Activated naive CD8-positive, alpha-beta T cell treated with anti-CD3 and anti-CD28 coated beads, Interleukin-2, amount 10 ng/mL, durations not matched to agents 7 days and 5 days (primary cell): ENCODE measurements at regions not wholly inside any gene's neighbourhood (a gene's known extent, or its start where the extent isn't known, plus 50 kb on each side); places are given as distances from the start of the nearest gene placed in this dataset.

Source experiments
- ATAC-seq: fragments of 150-1000 bp; cut with Tn5 transposase; one replicate; pipeline ENCODE4 v1.10.0; 2021; ENCODE audit warnings: low read depth, moderate library complexity
- POLR2A ChIA-PET: fragments of 350-600 bp; sonication (Branson Sonifier 250); formaldehyde crosslinking; loops from one replicate; lab custom pipeline; 2021; ENCODE audit warnings: antibody characterized with exemption; lab: Charles Lee
- DNase-seq: peaks from one replicate; pipeline ENCODE4 v3.0.0; 2021
- H3K27ac Mint-ChIP-seq: one replicate; pipeline ENCODE4 v1.8.0; 2022; ENCODE audit warnings: mild to moderate bottlenecking, mixed read lengths
- H3K27me3 Mint-ChIP-seq: one replicate; pipeline ENCODE4 v1.8.0; 2022; ENCODE audit warnings: mild to moderate bottlenecking, moderate library complexity, mixed read lengths
- H3K36me3 Mint-ChIP-seq: one replicate; pipeline ENCODE4 v1.8.0; 2021; ENCODE audit warnings: mild to moderate bottlenecking, mixed read lengths
- H3K4me1 Mint-ChIP-seq: one replicate; pipeline ENCODE4 v1.8.0; 2021; ENCODE audit warnings: mixed read lengths
- H3K4me3 Mint-ChIP-seq: one replicate; pipeline ENCODE4 v1.8.0; 2022; ENCODE audit warnings: mild to moderate bottlenecking, moderate library complexity, mixed read lengths
- H3K9me3 Mint-ChIP-seq: one replicate; pipeline ENCODE4 v1.8.0; 2021; ENCODE audit warnings: mixed read lengths

DNA sequence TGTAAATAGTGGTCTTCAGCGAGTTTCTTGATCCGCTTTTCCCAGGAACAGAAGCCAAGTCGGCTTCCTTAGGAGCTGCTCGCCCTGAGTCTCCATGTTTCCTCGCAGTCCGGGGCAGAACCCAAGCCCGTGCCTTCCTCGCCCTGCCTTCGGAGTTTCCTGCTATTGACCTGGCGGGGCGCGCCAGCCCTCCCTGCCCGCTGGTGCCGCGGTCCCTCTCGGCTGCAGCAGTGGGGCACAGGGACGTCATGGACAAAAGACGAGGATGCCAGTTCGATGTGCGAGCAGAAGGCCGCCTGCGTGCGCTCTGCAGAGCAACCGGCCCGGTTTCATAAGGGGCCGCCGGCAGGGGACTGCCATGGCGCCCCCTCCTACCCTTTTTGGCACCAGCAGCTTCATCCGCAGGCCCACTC lies 156.6 kb downstream of the TM9SF2 start:
- Mint-ChIP-seq H3K36me3 (no peaks in the 10 kb centered on the region), H3K4me1 (peaks cover 31% of the 10 kb centered on the region), H3K27ac (peak overlapping the region; percentile 92), H3K9me3 (no peaks in the 10 kb centered on the region), H3K27me3 (peaks cover 10% of the 10 kb centered on the region), H3K4me3 (peak overlapping the region; percentile 65)
- ATAC-seq: peak; percentile 38
- peak; percentile 64 for DNase-seq
- POLR2A ChIA-PET: interaction anchor here (0.8 to 1.8 kb wide), 4 partner anchors 52 to 256 kb away, joined by 3 to 4 read pairs (median 4); no protein-coding TSS in a partner anchor

DNA sequence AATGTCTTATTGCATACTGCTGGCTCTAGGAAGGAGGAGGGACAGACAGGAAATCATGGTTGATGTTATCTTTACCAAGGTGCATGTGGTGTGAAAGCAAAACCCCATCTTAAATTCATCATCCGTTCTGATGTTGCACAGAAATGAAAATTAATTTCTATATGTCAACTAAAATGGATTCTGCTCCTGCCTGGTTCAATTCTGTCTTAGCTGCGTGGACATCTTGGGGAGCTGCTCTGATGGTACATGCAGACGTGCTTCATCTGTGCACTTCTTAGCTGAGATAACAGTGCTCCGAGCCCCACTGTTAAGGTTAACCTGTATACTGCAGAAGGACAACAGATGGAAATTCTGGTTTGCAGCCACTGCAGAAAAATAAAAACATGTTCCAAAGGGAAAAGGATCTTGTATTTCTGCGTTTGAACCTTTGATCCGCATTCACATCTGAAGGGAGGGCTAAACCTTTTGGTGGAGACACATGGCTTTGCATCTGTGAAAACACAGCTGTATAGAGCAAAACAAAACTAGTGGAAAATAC lies 155.6 kb downstream of the TM9SF2 start:
- Mint-ChIP-seq H3K36me3 (no peaks in the 10 kb centered on the region), H3K27me3 (peaks cover 6% of the 10 kb centered on the region), H3K4me3 (peak overlapping the region; percentile 65), H3K27ac (peak overlapping the region; percentile 92), H3K4me1 (peaks cover 31% of the 10 kb centered on the region), H3K9me3 (no peaks in the 10 kb centered on the region)
- ATAC-seq: peak; percentile 53
- peak; percentile 37 for DNase-seq
- POLR2A ChIA-PET: interaction anchor here (1.5 kb wide), 1 partner anchor 432 kb away, joined by 4 read pairs; the partner anchor contains the start of gene PCCA

DNA sequence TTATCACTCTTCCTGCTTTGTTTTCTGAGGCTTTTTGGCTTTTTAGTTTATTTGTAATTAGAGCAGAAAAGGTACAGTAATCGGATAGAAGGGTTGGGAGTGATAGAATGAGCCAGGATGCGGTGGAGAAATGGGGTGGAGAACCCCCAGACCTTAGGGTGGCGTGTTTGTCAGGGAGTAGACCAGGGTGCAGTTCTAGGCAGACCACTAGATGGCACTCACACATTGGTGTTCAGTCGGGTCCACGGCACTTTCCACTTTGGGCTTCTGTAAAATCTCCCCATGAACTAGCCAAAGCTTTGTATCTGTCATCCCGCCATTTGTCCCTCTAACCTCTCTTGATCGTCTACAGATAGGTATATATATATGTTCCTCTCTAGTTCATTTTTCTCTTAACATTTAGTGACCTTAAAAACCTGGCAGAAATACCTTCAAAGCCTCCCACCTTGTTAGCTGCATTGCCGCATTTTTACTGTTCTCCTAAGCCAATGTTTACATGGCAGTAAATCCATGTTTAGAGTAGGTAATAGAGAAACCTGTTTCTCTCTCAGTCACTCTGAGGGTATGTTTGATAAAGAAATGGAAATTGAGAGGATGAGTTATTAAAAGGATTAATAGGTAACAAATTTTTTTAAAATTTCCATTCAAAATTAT lies 154.9 kb downstream of the TM9SF2 start:
- DNase-seq: peak; percentile 73
- Mint-ChIP-seq H3K4me1 (peaks cover 31% of the 10 kb centered on the region), H3K4me3 (peak overlapping the region; percentile 65), H3K9me3 (no peaks in the 10 kb centered on the region), H3K36me3 (no peaks in the 10 kb centered on the region), H3K27ac (peak overlapping the region; percentile 92), H3K27me3 (peaks cover 2% of the 10 kb centered on the region)
- POLR2A ChIA-PET: interaction anchor here (0.6 to 1.5 kb wide), 2 partner anchors 44 to 433 kb away, joined by 3 to 4 read pairs; partner anchors contain the start of gene PCCA
- ATAC-seq: peak; percentile 37

DNA sequence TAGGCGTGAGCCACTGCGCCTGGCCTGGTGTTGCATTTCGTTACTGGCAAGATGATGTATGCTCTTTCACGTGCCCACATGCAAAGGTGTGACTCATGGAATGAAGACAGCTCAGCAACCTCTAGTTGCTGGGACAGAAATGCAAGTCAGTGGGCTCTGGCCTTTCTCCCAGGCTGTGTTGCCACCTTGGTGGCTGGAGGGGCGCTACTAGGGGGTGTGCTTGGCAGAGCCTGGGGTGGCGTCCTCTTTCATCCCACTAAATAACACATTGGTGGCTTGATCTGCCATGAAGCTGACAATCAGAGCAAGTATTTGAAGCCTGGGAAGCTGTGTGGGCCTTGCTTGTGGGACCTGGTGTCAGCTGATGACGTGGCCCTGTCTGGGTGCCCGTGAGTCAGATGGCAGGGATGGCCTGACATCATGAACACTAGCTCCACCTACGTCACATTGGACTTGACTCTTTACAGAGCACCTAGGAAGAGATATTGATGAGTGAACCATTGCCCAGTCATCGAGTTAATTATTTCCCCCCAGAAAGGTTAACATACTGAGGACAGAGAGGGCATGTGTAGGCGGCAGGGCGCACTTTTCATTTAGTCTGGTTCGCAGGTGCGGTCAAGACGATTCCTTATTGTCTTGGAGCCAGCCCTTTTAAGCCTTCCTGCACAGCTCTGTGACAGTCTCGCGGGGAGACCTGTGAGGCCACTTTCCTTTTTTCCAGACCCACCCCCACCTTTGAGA lies 154.2 kb downstream of the TM9SF2 start:
- H3K9me3 Mint-ChIP-seq: no peaks in the 10 kb centered on the region
- H3K27ac Mint-ChIP-seq: peak overlapping the region; percentile 92
- H3K27me3 Mint-ChIP-seq: peaks cover 2% of the 10 kb centered on the region
- H3K36me3 Mint-ChIP-seq: no peaks in the 10 kb centered on the region
- ATAC-seq: no peak
- peaks cover 32% of the 10 kb centered on the region for H3K4me1 Mint-ChIP-seq
- no peak for DNase-seq
- POLR2A ChIA-PET: interaction anchor here (0.6 to 1.5 kb wide), 2 partner anchors 44 to 433 kb away, joined by 3 to 4 read pairs; partner anchors contain the start of gene PCCA
- H3K4me3 Mint-ChIP-seq: peak overlapping the region; percentile 65

DNA sequence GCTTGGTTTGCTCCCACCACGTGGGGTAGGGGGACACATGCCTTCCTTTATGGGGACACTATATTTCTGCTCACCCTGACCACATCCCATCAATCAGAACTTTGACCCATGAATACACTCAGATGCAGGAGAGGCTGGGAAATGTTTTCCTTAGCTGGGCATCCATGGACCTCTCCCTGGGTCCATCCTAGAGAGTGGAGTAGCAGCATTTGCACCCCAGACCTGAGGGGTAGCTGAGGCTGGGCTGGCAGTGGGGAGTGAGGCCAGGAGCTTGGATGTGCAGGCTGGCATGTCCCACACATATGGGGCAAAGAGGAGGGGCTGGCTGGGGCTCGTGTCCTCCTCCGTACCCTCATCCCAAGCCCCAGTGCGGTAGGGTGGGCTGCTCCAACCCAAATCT lies 152.8 kb downstream of the TM9SF2 start:
- no peak for ATAC-seq
- no peak overlapping the region for H3K27ac Mint-ChIP-seq

DNA sequence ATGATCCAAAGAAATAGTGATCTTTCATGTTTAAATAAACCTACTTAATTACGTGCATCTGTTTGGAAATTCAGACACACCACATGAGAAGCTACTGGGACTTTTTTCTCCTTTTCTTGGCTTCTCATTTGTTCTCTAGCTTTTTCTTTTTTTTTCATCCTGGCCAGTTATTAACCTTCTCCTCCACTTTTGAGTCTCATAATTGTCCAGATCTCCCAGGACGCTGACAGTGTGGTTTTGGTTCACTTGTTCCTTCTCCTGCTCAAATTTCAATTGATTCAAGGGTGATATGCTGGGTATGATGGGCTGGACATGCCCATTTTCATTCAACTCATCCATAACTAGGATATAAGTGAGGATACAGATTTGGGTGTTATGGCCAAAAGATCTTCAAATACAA lies 152.3 kb downstream of the TM9SF2 start:
- no peaks in the 10 kb centered on the region for H3K27me3 Mint-ChIP-seq
- no peaks in the 10 kb centered on the region for H3K36me3 Mint-ChIP-seq
- H3K9me3 Mint-ChIP-seq: no peaks in the 10 kb centered on the region
- H3K27ac Mint-ChIP-seq: peak overlapping the region; percentile 22
- peaks cover 23% of the 10 kb centered on the region for H3K4me1 Mint-ChIP-seq
- POLR2A ChIA-PET: no interaction called here
- no peak overlapping the region for H3K4me3 Mint-ChIP-seq
- ATAC-seq (no peak), DNase-seq (no peak)

More for the DNA sequence above, 152.8 kb downstream of the TM9SF2 start:
- peaks cover 27% of the 10 kb centered on the region for H3K4me1 Mint-ChIP-seq
- no peak for DNase-seq
- no peaks in the 10 kb centered on the region for H3K27me3 Mint-ChIP-seq
- no peaks in the 10 kb centered on the region for H3K9me3 Mint-ChIP-seq
- no peak overlapping the region for H3K4me3 Mint-ChIP-seq
- H3K36me3 Mint-ChIP-seq: no peaks in the 10 kb centered on the region
- POLR2A ChIA-PET: no interaction called here

DNA sequence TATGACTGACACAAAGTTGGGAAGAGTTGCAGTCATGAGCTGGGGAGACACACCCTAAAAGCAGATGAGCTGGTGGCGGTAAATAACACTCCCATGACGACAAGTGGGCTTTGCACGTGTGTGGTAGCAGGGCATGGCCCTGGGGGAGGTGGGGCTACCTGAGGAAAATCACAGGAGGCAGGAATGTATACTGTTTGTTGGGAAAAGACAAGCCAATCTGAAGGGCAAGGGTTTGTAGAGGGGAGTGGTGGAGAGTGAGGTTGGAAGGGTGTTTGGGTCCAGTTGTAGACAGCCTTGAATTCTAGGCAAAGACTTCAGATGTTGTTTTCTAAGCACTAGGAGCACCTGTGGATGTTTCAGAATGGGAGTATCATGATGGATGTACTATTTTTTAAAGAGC lies 151.6 kb downstream of the TM9SF2 start:
- DNase-seq: no peak
- Mint-ChIP-seq H3K4me3 (no peak overlapping the region), H3K4me1 (peaks cover 23% of the 10 kb centered on the region), H3K9me3 (no peaks in the 10 kb centered on the region), H3K27me3 (no peaks in the 10 kb centered on the region), H3K27ac (no peak overlapping the region), H3K36me3 (no peaks in the 10 kb centered on the region)
- POLR2A ChIA-PET: no interaction called here
- no peak for ATAC-seq

DNA sequence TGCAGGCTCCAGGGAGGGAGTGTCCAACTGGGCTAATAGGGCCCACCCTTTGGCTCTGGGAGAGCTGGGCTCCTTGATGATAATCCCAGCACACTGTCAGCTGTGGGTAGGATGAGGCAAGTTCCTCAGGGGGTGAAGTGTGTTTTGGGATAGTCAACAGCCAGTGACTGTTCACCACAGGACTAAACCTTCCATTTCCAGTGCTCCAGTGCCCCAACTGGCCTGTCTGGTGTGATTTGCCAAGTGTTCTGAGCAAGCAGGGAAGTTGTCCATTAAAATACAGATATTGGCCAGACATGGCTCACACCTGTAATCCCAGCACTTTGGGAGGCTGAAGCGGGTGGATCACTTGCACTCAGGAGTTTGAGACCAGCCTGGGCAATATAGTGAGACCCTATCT lies 150.9 kb downstream of the TM9SF2 start:
- POLR2A ChIA-PET: no interaction called here

DNA sequence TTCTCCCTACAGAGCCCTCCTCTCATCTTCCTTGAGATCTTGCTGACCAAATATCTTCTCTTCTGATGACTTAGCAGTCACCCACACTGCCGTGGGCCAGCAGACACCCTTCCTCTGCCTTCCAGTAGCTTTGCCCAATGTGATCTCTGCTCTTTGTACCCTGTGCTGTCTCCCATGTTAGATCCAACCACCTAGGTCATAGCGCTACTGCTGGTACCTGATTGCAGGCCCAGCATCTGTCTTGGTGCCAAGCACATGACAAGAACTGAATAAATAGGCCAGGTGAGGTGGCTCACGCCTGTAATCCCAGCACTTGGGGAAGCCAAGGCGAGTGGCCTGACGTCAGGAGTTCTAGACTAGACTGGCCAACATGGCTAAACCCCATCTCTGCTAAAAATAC lies 149.7 kb downstream of the TM9SF2 start:
- Mint-ChIP-seq H3K9me3 (no peaks in the 10 kb centered on the region), H3K4me1 (peaks cover 10% of the 10 kb centered on the region), H3K27me3 (no peaks in the 10 kb centered on the region), H3K4me3 (no peak overlapping the region), H3K36me3 (no peaks in the 10 kb centered on the region), H3K27ac (no peak overlapping the region)
- POLR2A ChIA-PET: no interaction called here
- ATAC-seq (no peak), DNase-seq (no peak)

More for the DNA sequence above, 150.9 kb downstream of the TM9SF2 start:
- Mint-ChIP-seq H3K9me3 (no peaks in the 10 kb centered on the region), H3K4me1 (peaks cover 20% of the 10 kb centered on the region), H3K36me3 (no peaks in the 10 kb centered on the region), H3K27me3 (no peaks in the 10 kb centered on the region), H3K27ac (no peak overlapping the region), H3K4me3 (no peak overlapping the region)
- no peak for ATAC-seq
- no peak for DNase-seq

DNA sequence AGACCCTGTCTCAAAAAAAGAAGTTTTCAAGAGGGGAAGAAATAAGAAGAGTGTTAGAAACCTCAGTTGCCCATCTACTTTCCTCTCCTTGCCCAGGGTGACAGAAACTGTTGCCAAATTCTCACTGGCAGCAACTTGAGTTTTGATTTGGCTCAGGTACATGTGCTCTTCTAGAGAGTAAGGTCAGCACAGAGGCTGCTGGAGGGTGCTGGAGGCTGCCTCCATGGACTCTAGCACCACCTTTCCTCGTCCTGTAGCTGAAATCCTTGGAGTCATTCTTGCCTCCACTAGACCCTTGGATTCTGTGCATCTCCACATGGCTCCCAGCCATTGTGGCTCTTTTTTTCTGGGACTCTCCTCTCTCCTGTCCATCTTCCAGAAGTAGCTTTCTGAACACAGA lies 149.1 kb downstream of the TM9SF2 start:
- POLR2A ChIA-PET: no interaction called here
- DNase-seq (no peak), ATAC-seq (no peak)
- Mint-ChIP-seq H3K4me1 (peaks cover 5% of the 10 kb centered on the region), H3K27ac (no peak overlapping the region), H3K27me3 (peaks cover 2% of the 10 kb centered on the region), H3K4me3 (no peak overlapping the region), H3K36me3 (no peaks in the 10 kb centered on the region), H3K9me3 (no peaks in the 10 kb centered on the region)

DNA sequence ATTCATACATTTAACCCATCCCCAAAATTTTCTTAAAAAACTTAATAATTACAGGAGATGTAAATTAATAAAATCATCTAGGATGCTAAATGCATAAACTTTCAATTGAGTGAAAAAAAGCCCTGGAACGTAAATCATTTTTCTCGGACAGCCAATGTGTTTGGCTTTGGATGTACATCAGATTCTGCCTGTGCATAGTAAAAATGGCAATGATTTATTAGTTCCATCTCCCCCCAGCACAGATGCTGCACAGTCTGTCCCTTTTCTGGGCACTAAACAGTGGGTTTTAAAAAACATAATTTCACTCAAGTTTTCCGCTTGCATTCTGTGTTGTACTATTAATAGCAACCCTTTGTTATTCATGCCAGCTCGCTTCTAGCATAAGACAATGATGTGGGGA lies 147.7 kb downstream of the TM9SF2 start:
- H3K4me1 Mint-ChIP-seq: peaks cover 1% of the 10 kb centered on the region
- no peak overlapping the region for H3K27ac Mint-ChIP-seq
- H3K36me3 Mint-ChIP-seq: no peaks in the 10 kb centered on the region
- ATAC-seq: no peak
- peaks cover 2% of the 10 kb centered on the region for H3K27me3 Mint-ChIP-seq
- H3K4me3 Mint-ChIP-seq: no peak overlapping the region
- DNase-seq: no peak
- no peaks in the 10 kb centered on the region for H3K9me3 Mint-ChIP-seq
- POLR2A ChIA-PET: no interaction called here

DNA sequence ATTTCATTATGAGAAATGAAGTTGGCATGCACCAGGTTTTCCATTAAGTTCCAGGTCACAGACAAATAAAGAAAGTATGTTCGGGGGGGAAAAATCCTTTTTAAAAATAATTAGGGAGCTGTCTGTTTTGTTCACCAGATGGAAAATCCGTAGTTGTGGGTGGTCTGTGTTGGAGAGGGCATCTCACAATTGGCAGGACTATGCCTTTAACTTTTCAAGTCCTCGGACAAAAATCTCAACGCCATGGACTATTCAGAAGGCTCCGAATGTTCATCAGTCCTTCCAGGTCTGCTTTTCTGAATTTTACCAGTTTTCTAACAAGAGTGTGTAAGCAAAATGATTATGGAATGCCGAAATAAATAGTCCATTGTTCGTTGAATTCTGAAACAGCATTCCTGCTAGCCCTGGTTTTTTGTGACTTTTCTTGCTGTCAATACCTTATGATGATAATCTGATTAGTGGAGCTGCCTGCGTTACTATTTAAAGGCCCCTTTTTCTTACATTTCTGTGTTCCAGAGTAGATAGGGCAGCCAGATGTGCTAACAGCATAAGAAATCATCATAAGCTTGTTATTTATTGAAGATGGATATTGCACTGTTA lies 146.9 kb downstream of the TM9SF2 start:
- Mint-ChIP-seq H3K36me3 (no peaks in the 10 kb centered on the region), H3K9me3 (no peaks in the 10 kb centered on the region), H3K4me1 (peaks cover 1% of the 10 kb centered on the region), H3K27me3 (peaks cover 2% of the 10 kb centered on the region), H3K27ac (no peak overlapping the region), H3K4me3 (no peak overlapping the region)
- POLR2A ChIA-PET: no interaction called here
- no peak for ATAC-seq
- no peak for DNase-seq

DNA sequence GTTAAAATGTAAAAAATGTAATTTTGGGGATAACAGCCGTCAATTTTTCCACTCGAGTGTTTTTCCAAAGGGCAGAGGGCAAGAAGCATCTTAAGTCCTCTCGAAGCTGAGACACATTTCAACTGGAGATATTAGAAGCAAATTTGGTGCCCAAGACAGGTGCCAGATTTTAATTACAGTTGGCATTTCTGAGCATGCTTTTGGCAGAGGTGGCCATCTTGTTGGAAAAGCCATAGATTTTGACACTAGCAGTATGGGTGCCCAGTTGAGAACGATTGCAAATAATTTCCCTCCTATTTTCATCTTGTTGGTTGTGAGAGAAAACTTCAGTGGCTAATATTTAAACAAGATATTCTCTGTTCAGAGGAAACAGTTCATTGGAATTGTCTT lies 146.3 kb downstream of the TM9SF2 start:
- no peak for ATAC-seq
- no peaks in the 10 kb centered on the region for H3K9me3 Mint-ChIP-seq
- DNase-seq: no peak
- H3K27ac Mint-ChIP-seq: no peak overlapping the region
- H3K27me3 Mint-ChIP-seq: peaks cover 2% of the 10 kb centered on the region
- peaks cover 1% of the 10 kb centered on the region for H3K4me1 Mint-ChIP-seq
- POLR2A ChIA-PET: no interaction called here
- no peak overlapping the region for H3K4me3 Mint-ChIP-seq
- no peaks in the 10 kb centered on the region for H3K36me3 Mint-ChIP-seq
